HPDE6-E6E7 (cell line): ENCODE measurements at regions not wholly inside any gene's neighbourhood (a gene's known extent, or its start where the extent isn't known, plus 50 kb on each side); places are given as distances from the start of the nearest gene placed in this dataset.

Source experiments
- DNase-seq: peaks from one replicate; pipeline ENCODE4 v3.0.0; 2011; ENCODE audit warnings: missing footprints; ENCODE audit errors: extremely low spot score

- no peak for DNase-seq
These were observed 58.9 kb downstream of the NUDT11 start for GRCh38 chrX:51437521-51437920.

DNA sequence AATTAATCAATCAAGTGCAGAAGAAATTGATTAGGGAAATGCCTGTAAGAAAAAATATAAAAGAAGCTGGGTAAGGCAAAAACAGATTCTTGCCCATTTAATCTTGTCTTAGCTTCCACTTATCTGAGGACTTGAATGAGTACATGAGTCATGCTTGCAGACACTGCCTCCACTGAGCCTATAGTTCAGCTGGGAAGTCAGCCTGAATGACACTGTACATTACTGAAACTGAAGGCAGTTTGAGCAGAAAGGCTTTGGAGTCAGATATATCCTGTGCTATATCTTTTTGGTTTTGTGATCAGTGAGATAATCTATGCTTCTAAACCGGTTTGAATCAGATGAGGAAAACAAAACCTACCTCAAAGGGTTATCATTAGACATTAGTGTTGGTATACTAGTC, 61.3 kb downstream of the NUDT11 start:
- no peak for DNase-seq

- DNase-seq: no peak
These were observed 74.3 kb downstream of the NUDT11 start for GRCh38 chrX:51421972-51422597.

GRCh38 chrX:51420610-51421009, 75.8 kb downstream of the NUDT11 start:
- DNase-seq: peak; percentile 16

DNA sequence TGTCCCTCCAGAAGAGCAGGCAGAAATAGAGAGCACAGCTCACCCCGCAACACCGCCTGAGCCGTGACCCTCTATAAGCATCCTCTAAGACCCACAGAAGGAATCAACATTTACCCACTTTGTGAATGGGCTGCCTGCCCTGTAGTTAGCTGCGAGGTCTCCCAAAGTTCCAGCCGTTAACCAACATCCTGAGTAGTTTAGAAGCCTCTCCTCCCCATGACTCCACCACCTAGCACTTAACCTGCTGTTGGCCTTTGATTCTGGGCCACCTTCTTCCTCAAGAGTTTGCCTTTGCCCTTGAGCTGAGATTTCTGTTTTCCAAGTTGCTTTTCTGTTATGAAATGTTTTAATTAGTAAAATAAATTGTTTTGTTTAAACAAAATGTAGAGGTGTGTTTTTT, 75.8 kb downstream of the NUDT10 start:
- no peak for DNase-seq

DNA sequence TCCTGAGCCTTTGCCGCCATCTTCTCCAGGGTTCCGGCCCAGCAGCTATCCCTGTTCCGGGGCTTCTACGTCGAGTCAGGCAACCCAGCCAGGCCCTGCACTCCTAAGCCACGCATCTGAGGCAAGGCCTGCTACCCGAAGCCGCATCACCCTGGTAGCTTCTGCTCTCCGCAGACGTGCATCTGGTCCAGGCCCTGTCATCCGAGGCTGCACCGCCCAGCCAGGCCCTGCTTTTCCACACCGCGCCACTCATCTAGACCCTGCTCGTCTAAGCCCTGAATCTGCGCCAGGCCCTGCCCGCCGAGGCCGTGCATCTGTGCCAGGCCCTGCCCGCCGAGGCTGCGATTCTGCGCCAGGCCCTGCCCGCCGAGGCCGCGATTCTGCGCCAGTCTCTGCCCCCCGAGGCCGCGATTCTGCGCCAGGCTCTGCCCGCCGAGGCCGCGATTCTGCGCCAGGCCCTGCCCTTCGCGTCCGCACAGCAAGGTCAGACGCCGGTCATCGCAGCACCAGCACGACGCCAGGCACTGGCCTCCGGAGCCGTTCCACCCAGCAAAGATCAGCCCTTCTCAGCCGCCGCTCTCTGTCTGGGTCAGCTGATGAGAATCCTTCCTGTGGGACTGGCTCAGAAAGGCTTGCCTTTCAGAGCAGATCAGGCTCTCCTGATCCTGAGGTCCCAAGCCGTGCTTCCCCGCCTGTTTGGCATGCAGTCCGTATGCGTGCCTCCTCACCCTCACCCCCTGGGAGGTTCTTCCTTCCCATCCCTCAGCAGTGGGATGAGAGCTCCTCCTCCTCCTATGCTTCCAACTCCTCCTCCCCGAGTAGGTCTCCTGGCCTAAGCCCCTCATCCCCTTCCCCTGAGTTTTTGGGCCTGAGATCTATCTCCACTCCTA, 75.1 kb downstream of the NUDT10 start:
- no peak for DNase-seq

DNA sequence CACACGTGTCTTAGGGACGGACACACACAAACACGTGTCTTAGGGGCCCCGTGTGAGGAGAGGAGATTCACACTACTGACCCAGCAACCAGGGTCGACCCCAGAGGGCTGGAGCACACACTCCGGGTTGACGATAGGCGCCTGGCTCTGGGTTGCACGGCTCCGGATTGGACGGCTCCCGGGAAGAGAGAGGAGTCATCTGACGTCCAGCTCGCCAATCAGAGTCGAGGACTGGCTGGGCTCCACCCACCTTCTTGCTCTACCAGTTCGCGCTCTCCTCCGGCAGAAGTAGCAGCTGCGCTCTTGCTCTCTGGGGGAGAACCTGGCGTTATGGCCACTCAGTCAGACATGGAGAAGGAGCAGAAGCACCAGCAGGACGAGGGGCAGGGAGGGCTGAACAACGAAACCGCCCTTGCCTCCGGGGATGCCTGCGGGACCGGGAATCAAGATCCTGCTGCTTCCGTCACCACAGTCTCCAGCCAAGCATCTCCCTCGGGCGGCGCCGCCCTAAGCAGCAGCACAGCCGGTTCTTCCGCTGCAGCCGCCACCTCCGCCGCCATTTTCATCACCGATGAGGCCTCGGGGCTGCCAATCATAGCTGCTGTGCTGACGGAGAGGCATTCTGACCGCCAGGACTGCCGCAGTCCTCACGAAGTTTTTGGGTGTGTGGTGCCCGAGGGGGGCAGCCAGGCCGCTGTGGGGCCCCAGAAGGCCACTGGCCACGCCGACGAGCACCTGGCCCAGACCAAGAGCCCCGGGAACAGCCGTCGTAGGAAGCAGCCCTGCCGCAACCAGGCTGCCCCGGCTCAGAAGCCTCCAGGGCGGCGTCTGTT, 74.3 kb downstream of the NUDT10 start:
- DNase-seq: no peak

DNA sequence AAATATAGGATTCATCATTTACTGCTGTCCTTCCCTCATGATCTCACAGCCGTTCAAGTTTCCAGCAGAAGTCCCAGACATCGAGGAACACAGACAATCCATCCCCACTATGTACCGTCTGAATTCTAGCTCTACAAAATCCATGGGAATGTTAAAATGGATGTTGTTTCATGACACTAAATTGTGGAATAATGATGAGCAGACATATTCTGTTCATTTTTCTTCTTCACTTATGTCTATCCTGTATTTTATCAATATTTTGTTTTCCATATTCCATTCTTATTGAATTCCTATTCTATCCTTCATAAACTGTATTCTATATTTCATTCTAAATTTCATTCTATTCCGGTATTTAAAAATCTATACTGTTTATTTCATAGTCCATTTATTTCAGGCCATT, 71.8 kb downstream of the NUDT10 start:
- no peak for DNase-seq

DNA sequence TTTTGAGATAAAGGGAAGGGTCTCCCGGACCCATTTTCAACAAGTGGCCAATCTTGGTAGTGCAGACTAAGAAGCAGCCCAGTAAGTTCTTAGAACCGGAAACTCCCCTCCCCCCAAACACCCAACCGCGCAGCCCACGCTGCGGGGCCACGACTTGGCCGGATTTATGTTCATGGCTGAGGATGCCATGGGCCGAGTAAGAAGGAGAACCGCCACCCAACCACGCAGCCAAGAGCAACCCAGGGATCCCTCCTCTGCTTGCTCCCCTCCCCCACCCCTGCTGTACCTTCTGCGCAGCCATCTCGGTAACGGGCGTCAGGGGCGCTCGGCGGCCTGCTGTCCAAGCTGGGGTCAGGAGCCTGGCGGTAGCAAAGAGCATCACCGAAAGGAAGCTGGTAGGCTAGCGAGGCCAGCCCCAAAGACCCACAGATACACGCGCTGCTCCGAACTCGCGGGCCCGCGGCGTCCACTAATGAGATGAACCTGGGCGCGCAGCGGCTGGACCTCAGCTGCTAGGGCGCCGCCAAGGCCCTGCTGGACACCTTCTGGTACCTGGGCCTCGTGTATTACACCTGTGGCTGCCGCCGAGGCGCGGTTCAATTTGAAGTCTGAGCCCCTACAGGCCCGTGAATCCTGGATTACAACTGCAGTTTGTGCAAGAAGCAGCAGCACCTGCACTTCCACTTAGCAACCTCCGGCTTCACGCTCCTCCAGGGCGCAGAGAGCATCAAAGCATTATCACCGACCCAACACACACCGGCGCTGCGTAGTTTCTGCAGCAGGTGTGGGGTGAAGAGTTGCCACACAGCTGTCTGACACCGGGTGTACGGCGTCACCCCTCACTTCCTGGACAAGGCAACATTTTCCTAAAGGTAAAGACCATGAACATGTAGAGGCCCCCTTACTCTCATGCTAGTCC, 63.4 kb downstream of the NUDT10 start:
- DNase-seq: no peak

GRCh38 chrX:51395480-51395809, 62.8 kb downstream of the NUDT10 start:
- no peak for DNase-seq
